HUES6 (cell line): ENCODE measurements at regions not wholly inside any gene's neighbourhood (a gene's known extent, or its start where the extent isn't known, plus 50 kb on each side); places are given as distances from the start of the nearest gene placed in this dataset.
"Not testable (repeated sequence)": the region's sequence is repeated elsewhere in the genome, so short reads cannot be mapped to it uniquely, and the experiment has no call there.

Experiments
- H3K27ac ChIP-seq: 2 replicates; pipeline ENCODE4 v1.7.0; 2013; ENCODE audit warnings: low read depth, mild to moderate bottlenecking, low read length, inconsistent platforms
- H3K27me3 ChIP-seq: 2 replicates; pipeline ENCODE4 v1.6.1; 2013; ENCODE audit warnings: low read length; ENCODE audit not compliant: control insufficient read depth, insufficient read depth
- H3K36me3 ChIP-seq: 2 replicates; pipeline ENCODE4 v1.6.1; 2013; ENCODE audit warnings: low read length; ENCODE audit not compliant: control insufficient read depth, insufficient read depth
- H3K4me1 ChIP-seq: 2 replicates; pipeline ENCODE4 v1.6.1; 2013; ENCODE audit warnings: low read length; ENCODE audit not compliant: control insufficient read depth, insufficient read depth
- H3K4me3 ChIP-seq: 2 replicates; pipeline ENCODE4 v1.5.1; 2013; ENCODE audit warnings: low read depth, low read length
- H3K9ac ChIP-seq: one replicate; pipeline ENCODE4 v1.6.1; 2013; ENCODE audit warnings: mild to moderate bottlenecking, low read length
- H3K9me3 ChIP-seq: 2 replicates; pipeline ENCODE4 v1.6.1; 2013; ENCODE audit warnings: low read depth, low read length; ENCODE audit not compliant: control insufficient read depth, insufficient read depth

- no peaks in the 10 kb centered on the region for H3K4me1 ChIP-seq
- H3K9me3 ChIP-seq = no peaks in the 10 kb centered on the region
- H3K36me3 ChIP-seq = no peaks in the 10 kb centered on the region
- H3K27me3 ChIP-seq = no peaks in the 10 kb centered on the region
- H3K4me3 ChIP-seq = no peak overlapping the region
- no peak overlapping the region for H3K27ac ChIP-seq
- no peak overlapping the region for H3K9ac ChIP-seq
These were observed 118.5 kb upstream of the LIPC start for GRCh38 chr15:58313304-58313703.

GRCh38 chr15:58313810-58314592 is 117.8 kb upstream of the LIPC start:
- no peaks in the 10 kb centered on the region for H3K36me3 ChIP-seq
- H3K9ac ChIP-seq = no peak overlapping the region
- no peaks in the 10 kb centered on the region for H3K9me3 ChIP-seq
- no peaks in the 10 kb centered on the region for H3K4me1 ChIP-seq
- no peak overlapping the region for H3K4me3 ChIP-seq
- no peak overlapping the region for H3K27ac ChIP-seq
- no peaks in the 10 kb centered on the region for H3K27me3 ChIP-seq

- Histone ChIP-seq H3K4me3 (no peak overlapping the region), H3K9me3 (no peaks in the 10 kb centered on the region), H3K27ac (no peak overlapping the region), H3K27me3 (no peaks in the 10 kb centered on the region), H3K4me1 (no peaks in the 10 kb centered on the region), H3K36me3 (no peaks in the 10 kb centered on the region), H3K9ac (no peak overlapping the region)
These were observed 117.1 kb upstream of the LIPC start for GRCh38 chr15:58314593-58315216.

GRCh38 chr15:58318517-58318916 is 113.3 kb upstream of the LIPC start:
- Histone ChIP-seq H3K4me1 (no peaks in the 10 kb centered on the region), H3K9me3 (no peaks in the 10 kb centered on the region), H3K9ac (no peak overlapping the region), H3K27ac (no peak overlapping the region), H3K27me3 (no peaks in the 10 kb centered on the region), H3K36me3 (no peaks in the 10 kb centered on the region), H3K4me3 (no peak overlapping the region)

DNA sequence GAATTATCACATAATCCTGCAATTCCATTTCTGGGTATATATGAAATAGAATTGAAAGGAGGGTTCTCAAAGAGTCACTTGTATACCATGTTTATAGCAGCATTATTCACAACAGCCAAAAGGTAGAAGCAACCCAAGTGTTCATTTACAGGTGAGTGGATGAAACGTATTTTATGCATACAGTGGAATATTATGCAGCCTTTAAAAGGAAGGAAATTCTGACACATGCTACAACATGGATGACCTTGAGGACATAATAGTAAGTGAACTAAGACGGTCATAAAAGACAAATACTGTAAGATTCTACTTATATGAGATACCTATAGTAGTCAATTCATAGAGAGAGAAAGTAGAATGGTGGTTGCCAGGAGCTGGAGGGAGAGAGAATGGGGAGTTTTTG is 110.8 kb upstream of the LIPC start:
- H3K36me3 ChIP-seq = no peaks in the 10 kb centered on the region
- no peak overlapping the region for H3K4me3 ChIP-seq
- H3K27me3 ChIP-seq = no peaks in the 10 kb centered on the region
- no peak overlapping the region for H3K9ac ChIP-seq
- no peaks in the 10 kb centered on the region for H3K4me1 ChIP-seq
- H3K27ac ChIP-seq = no peak overlapping the region
- H3K9me3 ChIP-seq = no peaks in the 10 kb centered on the region

GRCh38 chr15:58322253-58322652 is 109.5 kb upstream of the LIPC start:
- Histone ChIP-seq H3K27me3 (no peaks in the 10 kb centered on the region), H3K4me3 (no peak overlapping the region), H3K4me1 (no peaks in the 10 kb centered on the region), H3K36me3 (no peaks in the 10 kb centered on the region), H3K9ac (no peak overlapping the region), H3K9me3 (peaks cover 3% of the 10 kb centered on the region; the same call in 1 of the 2 replicates), H3K27ac (no peak overlapping the region)

GRCh38 chr15:58323321-58323720 is 108.5 kb upstream of the LIPC start:
- peaks cover 10% of the 10 kb centered on the region; the same call in 1 of the 2 replicates for H3K9me3 ChIP-seq
- H3K27me3 ChIP-seq, H3K4me3 ChIP-seq, H3K27ac ChIP-seq, H3K9ac ChIP-seq, H3K36me3 ChIP-seq, H3K4me1 ChIP-seq: not testable (repeated sequence)

DNA sequence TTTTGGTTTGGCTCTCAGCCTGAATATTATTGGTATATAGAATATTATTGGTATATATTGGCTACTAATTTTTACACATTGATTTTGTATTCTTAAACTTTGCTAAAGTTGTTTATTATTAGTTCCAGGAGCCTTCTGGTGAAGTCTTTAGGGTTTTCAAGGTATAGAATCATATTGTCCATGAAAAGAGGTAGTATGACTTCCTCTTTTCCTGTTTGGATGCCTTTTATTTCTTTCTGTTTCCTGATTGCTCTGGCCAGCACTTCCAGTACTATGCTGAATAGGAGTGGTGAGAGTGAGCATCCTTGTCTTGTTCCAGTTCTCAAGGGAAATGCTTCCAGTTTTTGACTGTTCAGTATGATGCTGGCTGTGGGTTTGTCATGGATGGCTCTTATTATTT is 107.3 kb upstream of the LIPC start:
- no peaks in the 10 kb centered on the region for H3K36me3 ChIP-seq
- peaks cover 10% of the 10 kb centered on the region; the same call in 1 of the 2 replicates for H3K9me3 ChIP-seq
- no peak overlapping the region for H3K9ac ChIP-seq
- no peaks in the 10 kb centered on the region for H3K4me1 ChIP-seq
- no peak overlapping the region for H3K27ac ChIP-seq
- H3K4me3 ChIP-seq = no peak overlapping the region
- H3K27me3 ChIP-seq = no peaks in the 10 kb centered on the region

DNA sequence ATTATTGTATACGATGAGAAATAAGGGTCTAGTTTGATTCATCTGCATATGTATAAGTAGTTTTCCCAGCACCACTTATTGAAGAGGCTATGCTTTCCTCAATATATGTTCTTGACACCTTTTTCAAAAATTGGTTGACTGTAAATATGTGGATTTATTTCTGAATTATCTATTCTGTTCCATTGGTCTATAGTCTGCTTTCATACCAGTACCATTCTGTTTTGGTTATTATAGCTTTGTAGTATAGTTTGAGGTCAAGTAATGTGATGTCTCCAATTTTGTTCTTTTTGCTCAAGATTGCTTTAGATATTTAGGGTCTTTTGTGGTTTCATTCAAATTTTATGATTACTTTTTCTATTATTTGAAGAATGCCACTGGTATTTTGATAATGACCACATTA is 103.8 kb upstream of the LIPC start:
- no peak overlapping the region for H3K27ac ChIP-seq
- no peak overlapping the region for H3K4me3 ChIP-seq
- H3K36me3 ChIP-seq = no peaks in the 10 kb centered on the region
- H3K9ac ChIP-seq = no peak overlapping the region
- no peaks in the 10 kb centered on the region for H3K27me3 ChIP-seq
- peaks cover 33% of the 10 kb centered on the region for H3K4me1 ChIP-seq
- peaks cover 10% of the 10 kb centered on the region; the same call in 1 of the 2 replicates for H3K9me3 ChIP-seq

DNA sequence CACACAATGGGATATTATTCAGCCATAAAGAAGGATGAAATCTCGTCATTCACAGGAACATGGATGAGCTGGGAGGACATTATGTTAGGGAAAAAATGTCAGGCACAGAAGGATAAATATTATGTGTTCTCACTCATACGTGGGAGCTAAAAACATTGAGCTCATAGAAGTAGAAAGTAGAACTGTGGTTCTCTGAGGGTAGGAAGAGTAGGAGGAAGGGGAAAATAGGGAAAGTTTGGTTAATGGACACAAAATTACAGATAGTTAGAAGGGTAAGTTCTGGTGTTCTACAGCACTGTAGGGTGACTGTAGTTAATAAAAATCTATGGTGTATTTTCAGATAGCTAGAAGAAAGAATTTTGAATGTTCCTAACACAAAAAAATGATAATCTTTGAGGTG is 102.6 kb upstream of the LIPC start:
- H3K4me1 ChIP-seq = peaks cover 37% of the 10 kb centered on the region

More for the DNA sequence above, 102.6 kb upstream of the LIPC start:
- no peak overlapping the region for H3K9ac ChIP-seq
- no peaks in the 10 kb centered on the region for H3K36me3 ChIP-seq
- no peaks in the 10 kb centered on the region for H3K27me3 ChIP-seq
- H3K27ac ChIP-seq = no peak overlapping the region
- no peak overlapping the region for H3K4me3 ChIP-seq
- H3K9me3 ChIP-seq = peaks cover 10% of the 10 kb centered on the region; the same call in 1 of the 2 replicates
